Pancreas (tissue), 10 donors: ENCODE measurements at regions not wholly inside any gene's neighbourhood (a gene's known extent, or its start where the extent isn't known, plus 50 kb on each side); places are given as distances from the start of the nearest gene placed in this dataset.
A peak's percentile ranks its signal among the peaks of the same experiment; 100 is the strongest.

Experiments used
- ATAC-seq, 4 donors: fragments of 200-7000 bp; cut with Tn5 transposase; one replicate each; pipeline versions ENCODE4 v1.8.0 to v1.9.1; 2020; ENCODE audit warnings: mild to moderate bottlenecking in 4 of 4, moderate library complexity in 4 of 4
- DNase-seq, 6 donors: peaks; one replicate each; pipeline ENCODE4 v3.0.0-alpha.2; 2020
- FAIRE-seq: peaks from 2 replicates; lab custom pipeline; 2012; peaks lifted over from hg19 to GRCh38; lab: Jason Lieb, UNC
- H3K27ac ChIP-seq, 4 donors: fragments of 200-600 bp; sonication (generic); 1 replicate in 3 of 4; 2 replicates in 1 of 4; pipeline versions ENCODE4 v1.5.0 to v1.8.0; 2020
- H3K27me3 ChIP-seq, 4 donors: fragments of 200-600 bp; one replicate each; pipeline ENCODE4 v1.8.0; 2021
- H3K36me3 ChIP-seq, 3 donors: fragments of 200-600 bp; sonication (generic) in 1 of 3; one replicate each; pipeline versions ENCODE4 v1.5.0 to v1.8.0; 2020 to 2021
- H3K4me1 ChIP-seq, 3 donors: fragments of 200-600 bp; one replicate each; pipeline ENCODE4 v1.8.0; 2021
- H3K4me3 ChIP-seq, 4 donors: fragments of 200-600 bp; sonication (generic) in 2 of 4; one replicate each; pipeline versions ENCODE4 v1.5.0 to v1.8.0; 2020 to 2021
- H3K9me3 ChIP-seq, 4 donors: fragments of 200-600 bp; one replicate each; pipeline ENCODE4 v1.8.0; 2021
- WGBS, 2 donors: extraction: QIAGEN DNeasy Blood & Tissue Kit; methylation state at CpG; one replicate each; pipeline ENCODE4 v1.1.7; 2013; 5-methylcytosine and 5-hydroxymethylcytosine counted together
- intact Hi-C, 3 donors: fragments of 100-400 bp; cut with DNase I; formaldehyde crosslinking; loops; one replicate each; pipeline versions ENCODE4 v1.11.1 to v1.14.2; 2022
- TF ChIP-seq, protein P1 (sequence below), 4 donors: fragments of 200-600 bp; sonication (generic) in 3 of 4; IDR thresholded peaks; one replicate each; pipeline versions ENCODE4 v1.5.0 to v1.8.0; 2021; ENCODE audit warnings: antibody characterized with exemption in 4 of 4
- donor health status: healthy with polysubstance abuse.
- donor health status: DM: no; HTN: no; CAD: no; lungs with moderate emphysema.
- donor health status: DM: no; HTN: no; CAD: no.
- donor health status: control.
- donor health status: control.
- donor health status: Bipolar disorder and iron deficiency.
- donor health status: DM: yes; HTN: yes; CAD: no.
- donor health status: DM: no; HTN: no; CAD: no.
- donor health status: DM: no; HTN: no; CAD: no.
- donor health status: DM: yes; HTN: yes; CAD: no.

DNA sequence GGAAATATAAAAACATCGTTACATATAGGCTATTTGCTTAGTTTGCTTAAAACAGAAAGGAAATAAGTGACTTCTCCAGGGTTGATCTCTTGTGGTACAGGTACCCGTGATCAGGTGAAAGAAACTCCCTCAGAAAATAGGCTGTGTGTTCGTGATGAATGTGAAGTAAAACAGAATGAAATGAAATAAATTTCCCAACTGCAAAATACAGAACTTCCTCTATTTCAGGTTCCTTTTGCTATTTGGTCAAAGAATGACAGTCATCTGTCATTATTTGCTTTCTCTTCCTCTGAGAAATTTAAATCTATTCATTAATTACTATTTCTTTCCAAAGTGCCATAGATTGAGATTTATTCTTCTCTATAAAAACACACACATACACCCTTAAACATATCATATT, 408.1 kb downstream of the FAM170A start:
- H3K9me3 ChIP-seq, result no peaks in the 10 kb centered on the region
- no peak for ATAC-seq
- H3K27ac ChIP-seq, result no peak overlapping the region
- WGBS, 2 donors, result 59 to 77% methylated on average over 3 of the region's 3 CpGs
- no peaks in the 10 kb centered on the region for H3K4me1 ChIP-seq
- no peak overlapping the region for H3K4me3 ChIP-seq
- no peaks in the 10 kb centered on the region for H3K36me3 ChIP-seq
- FAIRE-seq, result no peak
- DNase-seq, result no peak
- TF ChIP-seq, protein P1, sequence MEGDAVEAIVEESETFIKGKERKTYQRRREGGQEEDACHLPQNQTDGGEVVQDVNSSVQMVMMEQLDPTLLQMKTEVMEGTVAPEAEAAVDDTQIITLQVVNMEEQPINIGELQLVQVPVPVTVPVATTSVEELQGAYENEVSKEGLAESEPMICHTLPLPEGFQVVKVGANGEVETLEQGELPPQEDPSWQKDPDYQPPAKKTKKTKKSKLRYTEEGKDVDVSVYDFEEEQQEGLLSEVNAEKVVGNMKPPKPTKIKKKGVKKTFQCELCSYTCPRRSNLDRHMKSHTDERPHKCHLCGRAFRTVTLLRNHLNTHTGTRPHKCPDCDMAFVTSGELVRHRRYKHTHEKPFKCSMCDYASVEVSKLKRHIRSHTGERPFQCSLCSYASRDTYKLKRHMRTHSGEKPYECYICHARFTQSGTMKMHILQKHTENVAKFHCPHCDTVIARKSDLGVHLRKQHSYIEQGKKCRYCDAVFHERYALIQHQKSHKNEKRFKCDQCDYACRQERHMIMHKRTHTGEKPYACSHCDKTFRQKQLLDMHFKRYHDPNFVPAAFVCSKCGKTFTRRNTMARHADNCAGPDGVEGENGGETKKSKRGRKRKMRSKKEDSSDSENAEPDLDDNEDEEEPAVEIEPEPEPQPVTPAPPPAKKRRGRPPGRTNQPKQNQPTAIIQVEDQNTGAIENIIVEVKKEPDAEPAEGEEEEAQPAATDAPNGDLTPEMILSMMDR (IDR thresholded peaks at IDR 0.05), result no peak
- intact Hi-C loops, result no loop called here
- H3K27me3 ChIP-seq, result no peaks in the 10 kb centered on the region

DNA sequence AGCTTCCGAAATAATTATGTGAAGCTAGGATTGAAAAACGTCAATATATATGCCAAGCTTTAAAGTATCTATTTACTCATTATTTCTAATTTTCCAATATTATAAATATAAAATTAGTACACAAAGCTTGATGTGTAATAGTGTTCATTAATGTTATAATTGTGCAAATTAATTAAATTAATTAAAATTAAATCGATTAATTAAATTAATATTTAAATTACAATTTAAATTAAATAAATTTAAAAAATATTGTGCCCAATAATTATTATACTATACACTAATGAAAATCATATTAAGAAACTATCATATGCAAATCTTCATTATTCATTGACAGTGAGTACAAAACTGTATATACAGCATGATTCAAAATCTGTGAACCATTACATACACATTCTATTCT, 409.8 kb downstream of the FAM170A start:
- TF ChIP-seq, protein P1 (IDR thresholded peaks at IDR 0.05), result no peak
- intact Hi-C loops, result no loop called here
- Histone ChIP-seq H3K27ac (no peak overlapping the region), H3K4me1 (no peaks in the 10 kb centered on the region), H3K36me3 (no peaks in the 10 kb centered on the region), H3K27me3 (no peaks in the 10 kb centered on the region), H3K4me3 (no peak overlapping the region), H3K9me3 (no peaks in the 10 kb centered on the region)
- FAIRE-seq, result peak; percentile 90
- WGBS, 2 donors, result 69 to 74% methylated on average over 3 of the region's 3 CpGs
- DNase-seq, result no peak
- no peak for ATAC-seq

DNA sequence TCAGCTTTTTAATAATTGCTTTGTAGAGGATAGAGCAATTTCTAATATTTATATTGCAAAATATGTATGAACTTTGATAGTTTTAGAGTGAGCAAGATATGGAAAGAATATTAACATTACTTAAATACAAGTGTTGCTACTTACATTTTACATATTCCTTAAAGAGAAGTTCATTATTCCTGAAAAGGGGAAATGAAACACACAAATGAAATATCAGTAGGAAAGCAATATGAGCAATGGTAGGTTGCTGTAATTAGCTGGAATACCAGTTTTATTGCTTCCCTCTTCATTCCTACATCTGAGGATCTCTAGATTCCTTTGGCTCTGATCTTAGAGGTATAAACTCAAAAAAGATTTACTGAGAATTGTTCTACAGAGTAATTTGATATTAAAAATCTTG, 414.1 kb downstream of the FAM170A start:
- DNase-seq (no peak), ATAC-seq (no peak), FAIRE-seq (no peak)
- no peaks in the 10 kb centered on the region for H3K9me3 ChIP-seq
- H3K36me3 ChIP-seq, result no peaks in the 10 kb centered on the region
- intact Hi-C loops, result no loop called here
- H3K27me3 ChIP-seq, result no peaks in the 10 kb centered on the region
- H3K27ac ChIP-seq, result no peak overlapping the region
- no peaks in the 10 kb centered on the region for H3K4me1 ChIP-seq
- TF ChIP-seq, protein P1 (IDR thresholded peaks at IDR 0.05), result no peak
- no peak overlapping the region for H3K4me3 ChIP-seq

DNA sequence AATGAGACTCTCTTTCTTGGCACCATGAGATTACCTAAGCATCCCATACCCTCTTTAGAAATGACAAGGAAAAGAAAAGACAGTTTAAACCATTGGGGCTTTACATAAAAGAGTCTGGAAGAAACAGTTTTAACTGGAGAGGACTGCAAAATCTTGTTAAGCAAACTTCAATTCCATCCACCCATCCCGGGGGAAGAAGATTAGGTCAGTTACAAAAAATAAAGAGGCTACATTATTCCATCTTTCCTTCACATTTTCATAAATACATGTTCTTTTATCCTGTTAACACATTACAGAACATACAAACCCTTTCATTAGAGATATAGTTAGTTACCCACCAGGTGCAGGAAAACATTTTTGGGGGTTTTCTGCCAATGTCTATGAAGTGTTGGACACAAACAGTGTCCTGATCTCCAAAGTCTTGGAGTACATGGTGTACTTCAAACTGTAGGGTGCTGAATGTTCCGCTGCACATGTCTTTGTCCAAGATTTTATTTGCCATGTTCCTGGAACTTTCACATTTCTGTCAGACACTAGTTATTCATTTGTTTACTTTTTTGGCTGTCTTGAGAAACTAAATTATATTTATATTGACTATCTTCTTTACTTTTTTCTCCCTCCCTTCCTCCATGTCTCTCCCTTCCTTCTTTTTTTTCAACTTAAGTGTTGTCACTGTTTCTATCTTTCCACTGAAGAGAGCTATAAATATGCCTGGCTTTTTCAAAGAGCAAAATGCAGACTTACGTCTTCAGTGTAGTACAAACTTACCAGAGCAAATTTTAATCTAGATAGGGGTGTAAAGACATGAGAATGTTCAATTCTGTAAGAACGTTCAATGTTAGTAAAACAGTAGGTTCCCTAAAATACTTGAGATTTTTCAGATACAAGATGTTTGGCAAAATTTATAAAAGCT, 410.9 kb upstream of the PRR16 start:
- FAIRE-seq (no peak), DNase-seq (no peak), ATAC-seq (peak in 3 of 4 donors; percentile 46 to 76 (median 68))
- H3K27me3 ChIP-seq, result no peaks in the 10 kb centered on the region
- H3K36me3 ChIP-seq, result no peaks in the 10 kb centered on the region
- TF ChIP-seq, protein P1 (IDR thresholded peaks at IDR 0.05), result no peak
- intact Hi-C loops, result no loop called here
- H3K27ac ChIP-seq, result no peak overlapping the region
- no peak overlapping the region for H3K4me3 ChIP-seq
- peaks cover 0 to 7% (median 0%) of the 10 kb centered on the region in 3 donors for H3K4me1 ChIP-seq
- 39 to 51% methylated on average over 4 of the region's 4 CpGs for WGBS, 2 donors
- H3K9me3 ChIP-seq, result no peaks in the 10 kb centered on the region

DNA sequence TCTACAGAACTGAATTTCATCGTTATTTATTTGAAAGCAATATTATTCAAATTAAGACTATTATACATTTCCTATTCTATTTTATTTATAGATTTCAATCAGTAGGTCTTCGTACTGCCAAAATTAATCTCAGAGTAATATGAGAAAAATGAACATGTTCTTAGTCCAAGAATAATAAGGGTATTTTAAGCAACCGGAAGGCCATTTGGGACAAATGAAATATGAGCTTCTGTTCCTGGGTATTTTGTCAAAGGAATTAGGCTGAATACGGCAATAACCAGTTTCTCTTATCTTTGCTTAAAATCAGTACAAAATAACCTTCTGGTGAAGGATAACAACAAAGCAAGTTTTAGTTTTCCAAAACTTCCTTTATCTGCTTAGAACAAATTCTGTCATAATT, 410.3 kb upstream of the PRR16 start:
- H3K27ac ChIP-seq, result no peak overlapping the region
- no peak overlapping the region for H3K4me3 ChIP-seq
- WGBS, 2 donors, result 58 to 77% methylated on average over 4 of the region's 4 CpGs
- intact Hi-C loops, result no loop called here
- H3K27me3 ChIP-seq, result no peaks in the 10 kb centered on the region
- ATAC-seq, result no peak
- H3K36me3 ChIP-seq, result no peaks in the 10 kb centered on the region
- peaks cover 0 to 7% (median 0%) of the 10 kb centered on the region in 3 donors for H3K4me1 ChIP-seq
- DNase-seq, result no peak
- H3K9me3 ChIP-seq, result no peaks in the 10 kb centered on the region
- no peak for FAIRE-seq
- TF ChIP-seq, protein P1 (IDR thresholded peaks at IDR 0.05), result no peak
